ENCODE measurements at regions not wholly inside any gene's neighbourhood (a gene's known extent, or its start where the extent isn't known, plus 50 kb on each side); places are given as distances from the start of the nearest gene placed in this dataset.

DNA sequence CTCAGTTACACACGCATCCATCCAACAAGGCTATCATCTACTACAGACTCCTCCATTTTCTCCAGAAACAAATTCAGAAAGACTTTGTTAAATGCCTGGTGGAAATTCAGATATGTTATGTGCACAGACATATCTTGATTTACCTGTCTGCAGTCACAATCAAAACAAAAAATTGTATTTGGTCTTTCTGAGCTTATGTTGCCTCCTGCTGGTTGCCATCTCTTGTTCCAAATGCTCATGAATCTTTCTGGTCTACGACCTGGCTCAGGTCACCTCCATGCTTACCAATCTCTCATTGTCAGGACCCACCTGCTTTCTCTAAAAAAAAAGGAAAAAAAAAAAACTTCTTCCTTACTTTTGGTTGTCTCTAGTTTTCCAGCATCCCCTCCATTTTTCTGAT is 169.2 kb upstream of the PLXNC1 start:
- 64 to 77% (median 65%) methylated on average over 2 of the region's 2 CpGs for WGBS, 3 donors
- TF ChIP-seq, protein P1, sequence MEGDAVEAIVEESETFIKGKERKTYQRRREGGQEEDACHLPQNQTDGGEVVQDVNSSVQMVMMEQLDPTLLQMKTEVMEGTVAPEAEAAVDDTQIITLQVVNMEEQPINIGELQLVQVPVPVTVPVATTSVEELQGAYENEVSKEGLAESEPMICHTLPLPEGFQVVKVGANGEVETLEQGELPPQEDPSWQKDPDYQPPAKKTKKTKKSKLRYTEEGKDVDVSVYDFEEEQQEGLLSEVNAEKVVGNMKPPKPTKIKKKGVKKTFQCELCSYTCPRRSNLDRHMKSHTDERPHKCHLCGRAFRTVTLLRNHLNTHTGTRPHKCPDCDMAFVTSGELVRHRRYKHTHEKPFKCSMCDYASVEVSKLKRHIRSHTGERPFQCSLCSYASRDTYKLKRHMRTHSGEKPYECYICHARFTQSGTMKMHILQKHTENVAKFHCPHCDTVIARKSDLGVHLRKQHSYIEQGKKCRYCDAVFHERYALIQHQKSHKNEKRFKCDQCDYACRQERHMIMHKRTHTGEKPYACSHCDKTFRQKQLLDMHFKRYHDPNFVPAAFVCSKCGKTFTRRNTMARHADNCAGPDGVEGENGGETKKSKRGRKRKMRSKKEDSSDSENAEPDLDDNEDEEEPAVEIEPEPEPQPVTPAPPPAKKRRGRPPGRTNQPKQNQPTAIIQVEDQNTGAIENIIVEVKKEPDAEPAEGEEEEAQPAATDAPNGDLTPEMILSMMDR (IDR thresholded peaks at IDR 0.05) = peak in 1 of 3 donors; percentile 20
- no peak for TF ChIP-seq EP300 (IDR thresholded peaks at IDR 0.05)
- Histone ChIP-seq H3K4me3 (no peak overlapping the region), H3K27ac (no peak overlapping the region), H3K4me1 (ENCODE audit: insufficient read depth) (no peaks in the 10 kb centered on the region), H3K36me3 (no peaks in the 10 kb centered on the region), H3K27me3 (no peaks in the 10 kb centered on the region), H3K9me3 (no peaks in the 10 kb centered on the region)
- DNase-seq = no peak
- intact Hi-C loops (cut with DNase I) = no loop called here

DNA sequence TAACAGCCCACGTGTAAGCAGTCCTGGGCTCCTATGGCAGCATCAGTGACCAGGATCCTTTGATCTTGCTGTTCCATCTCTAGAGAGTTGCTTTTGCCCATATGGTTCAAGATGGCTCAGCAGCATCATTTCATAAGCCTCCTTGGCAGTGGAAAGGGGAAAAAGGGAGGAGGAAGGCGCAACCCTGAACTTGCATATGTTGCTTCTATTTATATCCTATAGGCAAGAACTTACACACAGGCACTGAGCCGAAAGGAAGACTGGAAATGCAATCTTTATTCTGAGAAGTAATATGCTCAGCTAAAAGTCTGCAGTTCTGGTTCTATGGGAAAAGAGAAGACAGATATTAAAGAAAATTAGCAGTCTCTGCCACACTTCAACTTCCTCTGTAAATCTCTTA is 167.7 kb upstream of the PLXNC1 start:
- intact Hi-C loops (cut with DNase I) = no loop called here
- TF ChIP-seq, protein P1 (IDR thresholded peaks at IDR 0.05) = no peak
- TF ChIP-seq EP300 (IDR thresholded peaks at IDR 0.05) = no peak
- no peak overlapping the region for H3K27ac ChIP-seq
- no peaks in the 10 kb centered on the region for H3K36me3 ChIP-seq
- WGBS, 3 donors = 71 to 80% (median 73%) methylated on average over 3 of the region's 3 CpGs
- DNase-seq = no peak
- H3K27me3 ChIP-seq = no peaks in the 10 kb centered on the region
- no peaks in the 10 kb centered on the region for H3K9me3 ChIP-seq
- H3K4me3 ChIP-seq = no peak overlapping the region
- H3K4me1 ChIP-seq (ENCODE audit: insufficient read depth) = no peaks in the 10 kb centered on the region

DNA sequence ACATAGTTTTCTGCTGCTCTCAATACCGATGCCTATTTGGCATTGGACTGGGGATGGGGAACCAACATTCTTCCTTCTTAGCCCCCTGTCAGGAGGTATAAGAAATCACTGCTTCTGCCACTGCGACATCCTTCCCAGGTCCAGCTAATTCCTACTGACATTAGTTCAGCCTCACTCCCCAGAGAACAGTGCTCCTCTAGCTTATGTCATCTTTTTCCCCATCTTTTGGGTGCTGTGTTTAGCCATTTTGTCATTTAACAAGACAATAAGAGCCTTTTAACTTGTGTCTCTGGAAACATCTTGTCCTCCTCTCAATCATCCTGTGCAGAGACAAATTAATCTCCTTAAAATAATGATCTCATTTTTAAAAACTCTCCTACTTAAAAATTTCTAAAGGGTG is 167.0 kb upstream of the PLXNC1 start:
- Histone ChIP-seq H3K27me3 (no peaks in the 10 kb centered on the region), H3K36me3 (no peaks in the 10 kb centered on the region), H3K27ac (no peak overlapping the region), H3K4me3 (no peak overlapping the region), H3K4me1 (ENCODE audit: insufficient read depth) (no peaks in the 10 kb centered on the region), H3K9me3 (no peaks in the 10 kb centered on the region)
- DNase-seq = no peak
- 94 to 97% (median 97%) methylated on average over 2 of the region's 2 CpGs for WGBS, 3 donors
- TF ChIP-seq EP300 (IDR thresholded peaks at IDR 0.05) = no peak
- no peak for TF ChIP-seq POLR2A (IDR thresholded peaks at IDR 0.05)
- TF ChIP-seq, protein P1 (IDR thresholded peaks at IDR 0.05) = no peak
- intact Hi-C loops (cut with DNase I) = no loop called here

DNA sequence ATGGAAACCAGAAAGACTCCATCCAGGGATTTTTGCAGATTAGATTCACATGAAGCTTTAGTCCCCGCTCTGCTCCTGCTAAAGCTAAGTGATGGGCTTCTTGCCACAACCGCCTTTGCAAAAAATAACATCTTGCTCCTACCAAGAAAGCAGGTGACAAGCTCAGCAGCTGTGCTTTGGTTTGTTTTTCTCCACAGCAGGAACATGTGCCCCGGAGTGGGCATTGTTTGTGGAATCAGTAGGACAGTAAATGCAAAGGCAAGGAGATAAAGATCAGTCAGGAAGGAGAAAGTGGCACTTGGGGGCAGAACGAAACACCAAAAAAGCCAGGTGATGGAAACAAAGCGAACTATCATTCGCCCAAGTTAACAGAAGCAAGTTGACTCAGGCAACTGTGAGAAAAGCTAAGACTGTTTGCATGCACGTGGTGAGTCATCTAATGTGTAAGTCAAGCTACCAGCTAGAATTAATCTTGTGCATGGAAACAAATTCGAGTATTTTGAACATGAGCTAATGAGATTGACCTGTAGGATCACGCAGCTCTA is 165.5 kb upstream of the PLXNC1 start:
- WGBS, 3 donors = 51 to 67% (median 65%) methylated on average over 9 of the region's 9 CpGs
- no peak for DNase-seq
- Histone ChIP-seq H3K27me3 (no peaks in the 10 kb centered on the region), H3K36me3 (no peaks in the 10 kb centered on the region), H3K4me1 (ENCODE audit: insufficient read depth) (no peaks in the 10 kb centered on the region), H3K27ac (no peak overlapping the region), H3K9me3 (no peaks in the 10 kb centered on the region), H3K4me3 (no peak overlapping the region)
- TF ChIP-seq EP300 (IDR thresholded peaks at IDR 0.05) = no peak
- TF ChIP-seq, protein P1 (IDR thresholded peaks at IDR 0.05) = no peak
- TF ChIP-seq POLR2A (IDR thresholded peaks at IDR 0.05) = no peak
- intact Hi-C loops (cut with DNase I) = no loop called here
